Upper lobe of left lung (tissue), 6 donors: ENCODE measurements at regions not wholly inside any gene's neighbourhood (a gene's known extent, or its start where the extent isn't known, plus 50 kb on each side); places are given as distances from the start of the nearest gene placed in this dataset.

Source experiments
- ATAC-seq, 2 donors: fragments of 200-7000 bp; cut with Tn5 transposase; one replicate each; pipeline ENCODE4 v1.9.1; 2022; ENCODE audit warnings: mild to moderate bottlenecking in 2 of 2, moderate library complexity in 2 of 2; ENCODE audit not compliant: low FRiP score in 2 of 2
- DNase-seq, 2 donors: peaks; one replicate each; pipeline ENCODE4 v3.0.0-alpha.2; 2019 to 2020
- H3K27ac ChIP-seq, 4 donors: fragments of 200-600 bp; sonication (generic); one replicate each; pipeline ENCODE4 v1.5.1; 2016 to 2019
- H3K27me3 ChIP-seq, 4 donors: fragments of 200-600 bp; sonication (generic); one replicate each; pipeline ENCODE4 v1.5.1; 2017 to 2019
- H3K36me3 ChIP-seq, 4 donors: fragments of 200-600 bp; sonication (generic); one replicate each; pipeline ENCODE4 v1.5.1; 2016 to 2019
- H3K4me1 ChIP-seq, 4 donors: fragments of 200-600 bp; sonication (generic); one replicate each; pipeline ENCODE4 v1.5.1; 2018 to 2019
- H3K4me3 ChIP-seq, 4 donors: fragments of 200-600 bp; sonication (generic); one replicate each; pipeline ENCODE4 v1.5.1; 2017 to 2019; ENCODE audit warnings: mild to moderate bottlenecking in 2 of 4, moderate library complexity in 1 of 4
- H3K9me3 ChIP-seq, 4 donors: fragments of 200-600 bp; sonication (generic); one replicate each; pipeline ENCODE4 v1.5.1; 2018 to 2019
- EP300 ChIP-seq, 4 donors: sonication (generic); formaldehyde crosslinking; IDR thresholded peaks; one replicate each; pipeline ENCODE4 v1.5.1; 2017; ENCODE audit warnings: antibody characterized with exemption in 4 of 4, control low read depth in 2 of 4
- POLR2A ChIP-seq, 4 donors: fragments of 450-650 bp; IDR thresholded peaks; one replicate each; pipeline ENCODE4 v1.5.1; 2016 to 2017; ENCODE audit warnings: antibody characterized with exemption in 4 of 4, mild to moderate bottlenecking in 2 of 4
- POLR2AphosphoS5 ChIP-seq, 2 donors: sonication (generic); formaldehyde crosslinking; IDR thresholded peaks; one replicate each; pipeline ENCODE4 v1.5.1; 2017; ENCODE audit warnings: antibody characterized with exemption in 2 of 2
- WGBS, 2 donors: methylation state at CpG; one replicate each; pipeline ENCODE4 v1.1.5; 2017 to 2018; 5-methylcytosine and 5-hydroxymethylcytosine counted together
- TF ChIP-seq, protein P1 (sequence below), 6 experiments: fragments of 450-650 bp in 4 of 6; fragments of 200-600 bp in 2 of 6; sonication (generic) in 2 of 6; IDR thresholded peaks; one replicate each; pipeline ENCODE4 v1.5.1; 2016 to 2019; ENCODE audit warnings: antibody characterized with exemption in 6 of 6
- donor health status: DM: no; HTN: no; CAD: no; lungs with moderate emphysema.
- donor health status: DM: no; HTN: yes; CAD: no; lungs with severe emphysema.

DNA sequence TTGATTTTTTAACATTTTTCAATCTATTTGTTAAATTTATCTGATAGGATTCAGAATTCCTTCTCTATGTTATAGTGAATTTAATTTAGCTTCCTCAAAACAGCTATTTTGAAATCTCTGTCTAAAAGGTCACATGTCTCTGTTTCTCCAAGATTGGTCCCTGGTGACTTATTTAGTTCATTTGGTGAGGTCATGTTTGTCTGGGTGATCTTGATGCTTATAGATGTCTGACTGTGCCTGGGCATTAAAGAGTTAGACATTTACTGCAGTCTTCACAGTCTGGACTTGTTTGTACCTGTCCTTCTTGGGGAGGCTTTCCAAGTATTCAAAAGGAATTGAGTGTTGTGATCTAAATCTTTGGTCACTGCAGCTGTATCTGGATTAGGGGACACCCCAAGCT lies 169.5 kb upstream of the C2CD4B start:
- no peaks in the 10 kb centered on the region for H3K9me3 ChIP-seq
- H3K36me3 ChIP-seq = no peaks in the 10 kb centered on the region
- H3K27ac ChIP-seq = no peak overlapping the region
- H3K4me3 ChIP-seq = no peak overlapping the region
- DNase-seq (no peak), ATAC-seq (no peak)
- H3K4me1 ChIP-seq = no peaks in the 10 kb centered on the region
- no peaks in the 10 kb centered on the region for H3K27me3 ChIP-seq
- TF ChIP-seq POLR2A (IDR thresholded peaks at IDR 0.05) (no peak), EP300 (IDR thresholded peaks at IDR 0.05) (no peak), POLR2AphosphoS5 (IDR thresholded peaks at IDR 0.05) (no peak)
- TF ChIP-seq, protein P1, sequence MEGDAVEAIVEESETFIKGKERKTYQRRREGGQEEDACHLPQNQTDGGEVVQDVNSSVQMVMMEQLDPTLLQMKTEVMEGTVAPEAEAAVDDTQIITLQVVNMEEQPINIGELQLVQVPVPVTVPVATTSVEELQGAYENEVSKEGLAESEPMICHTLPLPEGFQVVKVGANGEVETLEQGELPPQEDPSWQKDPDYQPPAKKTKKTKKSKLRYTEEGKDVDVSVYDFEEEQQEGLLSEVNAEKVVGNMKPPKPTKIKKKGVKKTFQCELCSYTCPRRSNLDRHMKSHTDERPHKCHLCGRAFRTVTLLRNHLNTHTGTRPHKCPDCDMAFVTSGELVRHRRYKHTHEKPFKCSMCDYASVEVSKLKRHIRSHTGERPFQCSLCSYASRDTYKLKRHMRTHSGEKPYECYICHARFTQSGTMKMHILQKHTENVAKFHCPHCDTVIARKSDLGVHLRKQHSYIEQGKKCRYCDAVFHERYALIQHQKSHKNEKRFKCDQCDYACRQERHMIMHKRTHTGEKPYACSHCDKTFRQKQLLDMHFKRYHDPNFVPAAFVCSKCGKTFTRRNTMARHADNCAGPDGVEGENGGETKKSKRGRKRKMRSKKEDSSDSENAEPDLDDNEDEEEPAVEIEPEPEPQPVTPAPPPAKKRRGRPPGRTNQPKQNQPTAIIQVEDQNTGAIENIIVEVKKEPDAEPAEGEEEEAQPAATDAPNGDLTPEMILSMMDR (IDR thresholded peaks at IDR 0.05) = no peak

DNA sequence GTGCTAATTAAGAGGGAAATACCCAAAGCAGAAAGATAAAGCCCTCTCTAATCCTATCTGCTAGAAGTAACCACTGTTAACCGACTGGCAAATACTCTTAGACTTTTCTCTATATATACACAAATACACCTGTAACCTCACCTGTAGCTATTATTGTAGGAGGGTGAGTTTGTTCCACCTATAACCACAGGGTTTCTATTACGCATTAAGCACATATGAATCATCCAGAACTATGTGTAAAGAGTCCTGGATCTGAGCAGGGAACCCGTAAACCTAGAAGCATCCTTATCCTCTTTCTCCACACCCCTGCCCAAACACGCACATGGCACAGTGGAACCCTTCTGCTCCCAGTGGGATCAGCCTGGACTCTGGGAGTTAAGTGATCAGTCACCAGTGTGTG lies 172.8 kb upstream of the C2CD4B start:
- no peak for DNase-seq
- no peaks in the 10 kb centered on the region for H3K9me3 ChIP-seq
- no peaks in the 10 kb centered on the region for H3K36me3 ChIP-seq
- H3K27ac ChIP-seq = no peak overlapping the region
- WGBS, 2 donors = 76 to 86% methylated on average over 4 of the region's 4 CpGs
- H3K4me1 ChIP-seq = no peaks in the 10 kb centered on the region
- no peak overlapping the region for H3K4me3 ChIP-seq
- no peaks in the 10 kb centered on the region for H3K27me3 ChIP-seq
- TF ChIP-seq POLR2A (IDR thresholded peaks at IDR 0.05) = no peak
- TF ChIP-seq, protein P1 (IDR thresholded peaks at IDR 0.05) = no peak
- no peak for TF ChIP-seq EP300 (IDR thresholded peaks at IDR 0.05)
- TF ChIP-seq POLR2AphosphoS5 (IDR thresholded peaks at IDR 0.05) = no peak
- no peak for ATAC-seq

DNA sequence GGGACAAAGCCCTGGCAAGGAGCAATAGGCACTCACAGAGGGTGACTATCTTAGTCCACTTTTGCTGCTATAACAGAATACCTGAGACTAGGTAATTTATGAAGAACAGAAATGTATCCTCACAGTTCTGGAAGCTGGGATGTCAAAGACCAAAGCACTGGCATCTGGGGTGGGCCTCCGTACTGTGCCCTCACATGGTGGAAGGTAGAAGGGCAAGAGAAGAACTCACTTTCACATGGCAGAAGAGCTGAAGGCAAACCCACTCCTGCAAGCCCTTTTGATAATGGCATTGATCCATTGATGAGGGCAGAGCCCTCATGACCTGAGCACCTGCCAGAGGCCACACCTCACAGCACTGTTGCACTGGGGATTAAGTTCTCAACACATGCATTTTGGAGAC lies 173.4 kb upstream of the C2CD4B start:
- Histone ChIP-seq H3K4me1 (no peaks in the 10 kb centered on the region), H3K4me3 (no peak overlapping the region), H3K36me3 (no peaks in the 10 kb centered on the region), H3K27me3 (no peaks in the 10 kb centered on the region), H3K27ac (no peak overlapping the region), H3K9me3 (no peaks in the 10 kb centered on the region)
- DNase-seq (no peak), ATAC-seq (no peak)
- 78 to 81% methylated on average over 1 of the region's 1 CpG for WGBS, 2 donors
- no peak for TF ChIP-seq EP300 (IDR thresholded peaks at IDR 0.05)
- TF ChIP-seq, protein P1 (IDR thresholded peaks at IDR 0.05) = no peak

DNA sequence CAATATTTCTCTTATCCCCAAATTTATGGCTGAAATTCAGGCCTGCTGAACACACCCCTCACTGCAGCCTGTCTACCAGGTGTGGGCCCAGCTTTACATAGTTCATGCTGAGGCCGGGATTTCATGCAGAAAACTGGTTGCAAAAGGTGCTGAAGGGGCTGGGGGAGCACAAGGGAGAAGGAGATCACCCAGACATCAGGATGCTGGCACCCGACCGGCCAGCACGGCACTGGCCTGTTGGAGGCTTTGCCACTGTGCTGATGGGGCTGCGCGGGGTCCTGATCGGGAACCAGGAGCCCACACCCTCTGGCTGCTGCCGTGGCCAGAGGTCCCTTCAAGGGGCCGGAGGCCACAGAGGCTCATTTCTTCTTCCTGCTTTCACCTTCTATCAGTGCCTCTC lies 177.9 kb upstream of the C2CD4B start:
- no peak overlapping the region for H3K4me3 ChIP-seq
- DNase-seq = peak in 1 of 2 donors; percentile 62
- peaks cover 0 to 4% (median 0%) of the 10 kb centered on the region in 4 donors for H3K9me3 ChIP-seq
- no peak overlapping the region for H3K27ac ChIP-seq
- ATAC-seq = peak in 1 of 2 donors; percentile 15
- no peaks in the 10 kb centered on the region for H3K36me3 ChIP-seq
- WGBS, 2 donors = 80 to 90% methylated on average over 3 to 9 of the region's 9 CpGs
- TF ChIP-seq, protein P1 (IDR thresholded peaks at IDR 0.05) = no peak
- TF ChIP-seq EP300 (IDR thresholded peaks at IDR 0.05) (no peak), POLR2AphosphoS5 (IDR thresholded peaks at IDR 0.05) (no peak), POLR2A (IDR thresholded peaks at IDR 0.05) (no peak)
- peaks cover 0 to 4% (median 0%) of the 10 kb centered on the region in 4 donors for H3K4me1 ChIP-seq
- no peaks in the 10 kb centered on the region for H3K27me3 ChIP-seq

DNA sequence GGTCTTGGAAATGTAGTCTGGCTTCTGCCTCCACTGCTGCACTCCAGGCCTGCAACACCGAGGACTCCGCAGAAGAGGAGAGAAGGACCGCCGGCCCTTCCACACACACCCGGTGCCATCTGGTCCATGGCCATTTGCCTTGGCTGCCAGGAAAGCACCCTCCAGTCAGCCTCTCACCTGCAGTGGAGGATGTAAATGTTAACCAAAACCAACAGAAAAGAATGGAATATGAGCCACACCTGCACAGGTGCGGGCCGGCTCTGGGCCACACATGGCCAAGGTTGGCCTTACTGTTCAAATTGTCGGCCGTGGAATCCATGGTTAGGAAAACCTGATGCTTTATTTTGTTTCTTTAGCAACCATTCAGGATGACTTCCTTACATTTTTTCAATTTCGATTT lies 178.3 kb upstream of the C2CD4B start:
- ATAC-seq = peak in 1 of 2 donors; percentile 16
- WGBS, 2 donors = 79 to 80% methylated on average over 9 to 10 of the region's 10 CpGs

More for the DNA sequence above, 178.3 kb upstream of the C2CD4B start:
- Histone ChIP-seq H3K9me3 (peaks cover 0 to 4% (median 0%) of the 10 kb centered on the region in 4 donors), H3K4me1 (peaks cover 0 to 4% (median 0%) of the 10 kb centered on the region in 4 donors), H3K27ac (no peak overlapping the region), H3K27me3 (no peaks in the 10 kb centered on the region), H3K4me3 (no peak overlapping the region), H3K36me3 (no peaks in the 10 kb centered on the region)
- TF ChIP-seq EP300 (IDR thresholded peaks at IDR 0.05) = no peak
- TF ChIP-seq POLR2A (IDR thresholded peaks at IDR 0.05) = no peak
- no peak for TF ChIP-seq POLR2AphosphoS5 (IDR thresholded peaks at IDR 0.05)
- peak in 1 of 2 donors; percentile 46 for DNase-seq
